ENCODE measurements at regions not wholly inside any gene's neighbourhood (a gene's known extent, or its start where the extent isn't known, plus 50 kb on each side); places are given as distances from the start of the nearest gene placed in this dataset.

GRCh38 chr10:4775808-4776207, 50.2 kb upstream of the AKR1E2 start:
- Histone ChIP-seq H3K4me1 (peaks cover 12% of the 10 kb centered on the region), H3K4me3 (no peak overlapping the region), H3K9me3 (no peaks in the 10 kb centered on the region), H3K36me3 (no peaks in the 10 kb centered on the region), H3K27me3 (no peaks in the 10 kb centered on the region), H3K27ac (no peak overlapping the region)
- TF ChIP-seq POLR2AphosphoS5 (IDR thresholded peaks at IDR 0.05) (no peak), POLR2A (IDR thresholded peaks at IDR 0.05) (no peak), CTCF (IDR thresholded peaks at IDR 0.05) (no peak), EP300 (IDR thresholded peaks at IDR 0.05) (no peak)
- no peak for DNase-seq (ENCODE audit: low spot score in 2 of 2)
- 82% methylated on average over 2 of the region's 2 CpGs for whole genome bisulfite sequencing

- Histone ChIP-seq H3K36me3 (no peaks in the 10 kb centered on the region), H3K4me3 (no peak overlapping the region), H3K4me1 (peaks cover 12% of the 10 kb centered on the region), H3K9me3 (no peaks in the 10 kb centered on the region), H3K27me3 (no peaks in the 10 kb centered on the region), H3K27ac (no peak overlapping the region)
- no peak for DNase-seq (ENCODE audit: low spot score in 2 of 2)
- TF ChIP-seq CTCF (IDR thresholded peaks at IDR 0.05) (no peak), EP300 (IDR thresholded peaks at IDR 0.05) (no peak), POLR2AphosphoS5 (IDR thresholded peaks at IDR 0.05) (no peak), POLR2A (IDR thresholded peaks at IDR 0.05) (no peak)
- 91% methylated on average over 2 of the region's 2 CpGs for WGBS
These were observed 53.8 kb upstream of the AKR1E2 start for GRCh38 chr10:4772202-4772570.

GRCh38 chr10:4771554-4772201, 54.3 kb upstream of the AKR1E2 start:
- H3K27ac ChIP-seq = peak overlapping the region; percentile 65
- TF ChIP-seq EP300 (IDR thresholded peaks at IDR 0.05) (no peak), POLR2A (IDR thresholded peaks at IDR 0.05) (no peak), POLR2AphosphoS5 (IDR thresholded peaks at IDR 0.05) (no peak)
- no peaks in the 10 kb centered on the region for H3K9me3 ChIP-seq
- no peaks in the 10 kb centered on the region for H3K36me3 ChIP-seq
- DNase-seq (ENCODE audit: low spot score in 2 of 2) = no peak
- H3K27me3 ChIP-seq = no peaks in the 10 kb centered on the region
- 89% methylated on average over 5 of the region's 5 CpGs for WGBS
- no peak overlapping the region for H3K4me3 ChIP-seq
- H3K4me1 ChIP-seq = peaks cover 17% of the 10 kb centered on the region

GRCh38 chr10:4770801-4771553, 55.0 kb upstream of the AKR1E2 start:
- Histone ChIP-seq H3K9me3 (no peaks in the 10 kb centered on the region), H3K27ac (peak overlapping the region; percentile 65), H3K4me1 (peaks cover 24% of the 10 kb centered on the region), H3K4me3 (no peak overlapping the region), H3K27me3 (no peaks in the 10 kb centered on the region), H3K36me3 (no peaks in the 10 kb centered on the region)
- TF ChIP-seq POLR2A (IDR thresholded peaks at IDR 0.05) = no peak
- TF ChIP-seq CTCF (IDR thresholded peaks at IDR 0.05) = peak; percentile 14 to 45
- no peak for TF ChIP-seq EP300 (IDR thresholded peaks at IDR 0.05)
- TF ChIP-seq POLR2AphosphoS5 (IDR thresholded peaks at IDR 0.05) = peak in 2 of 3 donors; percentile 13 to 64
- 18% methylated on average over 3 of the region's 3 CpGs for WGBS
- no peak for DNase-seq (ENCODE audit: low spot score in 2 of 2)

GRCh38 chr10:4768416-4768815, 57.6 kb upstream of the AKR1E2 start:
- H3K27ac ChIP-seq = no peak overlapping the region
- no peaks in the 10 kb centered on the region for H3K36me3 ChIP-seq
- H3K4me3 ChIP-seq = no peak overlapping the region
- no peaks in the 10 kb centered on the region for H3K27me3 ChIP-seq
- 78% methylated on average over 2 of the region's 2 CpGs for WGBS
- no peaks in the 10 kb centered on the region for H3K9me3 ChIP-seq
- no peak for DNase-seq (ENCODE audit: low spot score in 2 of 2)
- peaks cover 25% of the 10 kb centered on the region for H3K4me1 ChIP-seq
- TF ChIP-seq POLR2AphosphoS5 (IDR thresholded peaks at IDR 0.05) (no peak), CTCF (IDR thresholded peaks at IDR 0.05) (no peak), EP300 (IDR thresholded peaks at IDR 0.05) (no peak), POLR2A (IDR thresholded peaks at IDR 0.05) (no peak)
